GM19023 (cell line): ENCODE measurements at regions not wholly inside any gene's neighbourhood (a gene's known extent, or its start where the extent isn't known, plus 50 kb on each side); places are given as distances from the start of the nearest gene placed in this dataset.

Experiments
- ATAC-seq: cut with Tn5 transposase; IDR thresholded peaks from one replicate; pipeline ENCODE4 v1.9.1; 2021; ENCODE audit warnings: mild to moderate bottlenecking, moderate library complexity; ENCODE audit not compliant: unreplicated experiment

DNA sequence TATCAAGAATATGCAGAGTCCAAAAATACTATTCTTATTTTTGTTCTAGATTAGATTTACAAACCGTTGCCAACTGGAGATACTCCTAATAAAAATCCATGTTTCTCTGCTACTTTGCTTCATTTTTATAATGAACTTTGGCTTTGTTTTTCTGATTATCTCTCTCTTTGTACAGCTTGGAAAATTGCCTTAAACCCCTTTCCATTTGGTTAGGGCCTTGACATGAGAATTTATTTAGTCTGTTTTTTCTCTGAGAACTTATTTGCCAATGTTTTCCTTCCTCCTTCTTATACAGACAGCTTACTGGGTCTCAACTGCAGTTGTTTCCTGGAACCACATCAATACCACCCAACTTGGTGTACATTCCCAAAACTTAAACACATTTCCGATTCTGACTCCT is 555.4 kb downstream of the SLITRK6 start:
- ATAC-seq: no peak

DNA sequence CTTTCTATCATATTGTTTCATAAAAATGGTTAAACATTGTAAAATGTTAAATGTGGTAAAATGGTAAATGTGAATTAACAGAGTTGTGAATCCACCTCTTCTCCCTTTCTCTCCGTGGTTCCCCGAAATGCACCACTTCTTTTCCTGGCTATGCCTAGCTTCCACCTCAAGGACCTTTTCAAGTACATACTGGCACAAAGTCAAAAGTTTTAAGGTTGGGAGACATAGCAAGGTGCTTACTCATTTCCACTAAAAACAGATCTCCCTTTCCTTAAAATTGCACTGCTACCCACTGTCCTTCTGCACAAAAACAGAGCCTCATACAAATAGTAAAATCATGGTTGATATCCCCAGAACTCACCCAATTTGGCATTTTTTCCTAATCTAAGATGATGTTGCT is 558.2 kb downstream of the SLITRK6 start:
- ATAC-seq: no peak

DNA sequence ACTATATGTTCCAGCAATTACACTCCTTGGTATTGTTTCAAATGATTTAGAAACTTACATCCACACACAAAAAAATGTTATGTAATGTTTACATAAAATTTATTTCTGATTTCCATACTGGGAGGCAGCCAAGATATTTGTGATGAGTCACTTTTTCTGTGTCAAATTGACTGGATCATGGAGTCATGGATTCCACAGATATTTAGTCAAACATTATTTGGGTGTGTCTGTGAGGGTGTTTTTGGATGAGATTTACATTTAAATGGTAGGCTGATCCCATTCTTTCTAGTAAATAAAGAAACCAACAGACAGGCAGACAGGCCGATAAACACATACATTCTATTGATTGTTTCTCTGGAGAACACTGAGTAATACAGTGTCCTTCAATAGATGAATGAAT is 562.8 kb downstream of the SLITRK6 start:
- ATAC-seq: no peak

DNA sequence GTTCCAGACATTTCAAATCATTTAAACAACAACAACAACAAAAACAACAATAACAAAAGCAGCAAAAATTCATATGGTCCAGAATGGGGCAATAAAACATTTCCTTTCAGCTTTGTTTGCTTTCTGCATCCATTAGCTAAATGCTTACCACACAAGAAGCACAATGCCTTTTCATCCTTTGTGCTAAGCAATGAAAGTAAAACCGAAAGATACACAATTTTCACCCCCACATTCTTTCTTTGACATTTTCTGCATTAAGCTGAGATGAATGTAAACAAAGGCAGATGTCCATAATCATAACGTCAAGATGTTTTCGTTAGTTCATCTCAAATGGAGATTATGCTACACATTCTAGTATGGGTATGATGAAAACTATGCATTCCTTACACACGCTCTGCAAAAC is 568.5 kb downstream of the SLITRK6 start:
- no peak for ATAC-seq

DNA sequence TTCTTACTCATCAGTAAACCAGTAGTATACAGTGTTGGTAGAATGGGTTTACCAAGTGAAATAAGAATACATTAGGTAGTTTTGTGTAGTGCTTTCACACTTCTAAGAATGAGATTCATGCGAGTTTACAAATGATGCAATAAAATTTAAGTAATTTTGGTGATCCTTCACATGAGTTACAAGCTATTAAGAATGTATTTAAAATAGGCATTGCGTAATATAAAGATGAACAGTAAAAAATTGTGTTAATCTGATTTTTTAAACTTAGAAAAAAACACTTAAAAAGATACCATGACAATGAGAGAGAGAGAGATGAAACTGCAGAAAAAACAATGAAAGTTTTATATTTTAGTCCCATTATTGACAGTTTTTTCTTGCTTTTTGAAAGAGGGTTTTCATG is 570.5 kb downstream of the SLITRK6 start:
- no peak for ATAC-seq

DNA sequence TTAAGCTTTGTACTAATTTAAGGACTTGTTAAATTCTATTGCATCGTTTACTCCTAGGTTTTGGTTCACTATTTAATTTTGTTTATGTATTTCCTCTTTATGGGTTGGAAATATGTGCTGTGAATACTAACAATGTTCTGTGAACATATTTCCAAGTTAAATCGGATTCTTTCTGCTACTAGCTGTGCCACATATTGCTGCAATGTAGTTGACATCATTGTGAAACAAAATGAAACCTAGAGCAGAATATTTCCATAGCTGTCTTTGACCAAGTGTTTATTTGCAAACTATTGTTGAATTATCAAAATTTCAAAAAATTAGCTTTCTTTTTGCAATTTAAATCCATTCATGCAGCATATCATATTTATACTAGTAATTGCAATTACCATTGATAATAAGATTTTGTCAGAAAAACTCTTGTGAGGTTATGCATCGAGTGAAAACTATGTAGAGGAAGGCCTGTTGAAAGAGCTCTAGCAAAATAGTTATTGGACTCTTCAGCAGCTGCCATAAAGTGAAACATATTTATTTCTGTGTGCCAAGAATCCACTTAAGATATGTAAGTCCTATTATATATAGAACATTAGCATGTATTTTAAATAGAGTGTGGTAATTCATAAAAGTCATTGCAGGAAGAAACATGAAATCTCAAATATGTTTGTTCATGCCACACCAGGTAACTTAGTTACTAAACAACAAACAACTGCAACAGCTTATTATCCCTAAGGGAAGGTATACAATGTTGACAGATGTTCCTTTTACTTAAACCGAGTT is 575.1 kb downstream of the SLITRK6 start:
- ATAC-seq: no peak

DNA sequence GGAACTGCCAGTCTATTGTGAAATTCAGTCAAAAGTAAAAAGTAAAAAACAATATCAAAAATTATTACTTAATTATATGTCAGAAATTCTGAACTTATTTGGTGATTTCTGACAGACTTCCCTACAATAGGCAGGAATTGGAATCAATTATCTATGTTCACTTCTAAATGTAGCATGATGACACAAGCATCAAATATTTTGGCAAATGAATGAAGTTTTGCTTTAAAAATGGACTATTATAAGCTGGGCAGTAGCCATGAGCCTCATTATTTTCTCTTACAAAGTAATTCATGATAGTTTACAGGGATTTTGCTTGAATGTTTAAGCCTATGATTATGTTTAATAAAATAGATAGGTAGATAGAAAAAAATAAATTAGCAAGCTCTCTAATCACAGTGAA is 582.6 kb downstream of the SLITRK6 start:
- no peak for ATAC-seq

DNA sequence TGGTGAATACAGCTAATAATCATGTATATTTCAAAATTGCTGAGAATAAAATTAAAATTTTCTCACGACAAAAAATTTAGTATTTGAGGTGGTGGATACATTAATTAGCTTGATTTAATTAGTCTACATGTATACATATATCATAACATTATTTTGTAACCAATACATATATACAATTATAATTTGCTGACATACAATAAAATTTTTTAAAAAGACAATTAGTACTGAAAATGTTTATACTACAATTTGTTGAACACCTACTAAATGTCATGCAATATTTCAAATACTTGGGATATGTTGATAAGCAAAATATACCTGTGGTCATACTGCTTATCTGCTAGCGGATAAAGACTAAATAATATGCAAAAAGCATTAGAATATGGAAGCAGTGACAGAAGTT is 586.5 kb downstream of the SLITRK6 start:
- ATAC-seq: no peak

DNA sequence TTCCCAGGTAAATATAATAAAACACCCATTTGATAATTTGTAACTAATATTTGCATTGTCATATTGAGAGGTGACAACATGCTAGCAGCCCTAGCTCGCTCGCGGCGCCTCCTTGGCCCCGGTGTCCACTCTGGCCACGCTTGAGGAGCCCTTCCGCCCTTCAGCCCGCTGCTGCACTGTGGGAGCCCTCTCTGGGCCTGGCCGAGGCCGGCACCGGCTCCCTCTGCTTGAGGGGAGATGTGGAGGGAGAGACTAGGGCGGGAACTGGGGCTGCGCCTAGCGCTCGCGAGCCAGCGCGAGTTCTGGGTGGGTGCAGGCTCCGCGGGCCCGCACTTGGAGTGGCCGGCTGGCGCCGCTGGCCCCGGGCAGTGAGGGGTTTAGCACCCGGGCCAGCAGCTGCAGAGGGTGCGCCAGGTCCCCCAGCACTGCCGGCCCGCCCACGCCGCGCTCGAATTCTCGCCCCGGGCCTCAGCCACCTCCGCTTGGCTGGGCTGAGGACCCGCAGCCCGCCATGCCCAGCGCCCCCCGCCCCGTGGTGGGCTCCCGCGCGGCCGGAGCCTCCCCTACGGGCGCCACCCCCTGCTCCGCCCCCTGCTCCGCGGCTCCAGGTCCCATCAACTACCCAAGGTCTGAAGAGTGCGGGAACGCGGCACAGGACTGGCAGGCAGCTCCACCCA is 594.4 kb downstream of the SLITRK6 start:
- ATAC-seq: no peak

DNA sequence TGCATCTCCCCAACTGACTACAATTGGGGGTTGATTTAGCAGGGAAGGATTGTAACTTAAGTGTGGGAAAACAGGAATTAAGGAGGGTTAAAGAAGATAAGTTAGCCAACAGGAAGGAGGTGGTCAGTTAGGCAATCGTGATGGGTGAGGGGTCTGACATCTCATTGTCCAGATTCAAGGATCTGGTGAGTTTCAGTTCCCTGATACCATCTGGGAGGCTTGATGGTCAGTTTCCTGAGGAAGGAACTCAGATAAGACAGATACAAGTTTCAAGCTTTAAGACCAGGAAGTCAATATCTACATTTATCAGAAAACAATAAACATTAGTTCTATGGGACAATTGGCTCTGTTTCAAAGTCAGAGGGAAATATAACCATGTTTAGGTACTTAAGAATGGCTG is 601.8 kb downstream of the SLITRK6 start:
- no peak for ATAC-seq

DNA sequence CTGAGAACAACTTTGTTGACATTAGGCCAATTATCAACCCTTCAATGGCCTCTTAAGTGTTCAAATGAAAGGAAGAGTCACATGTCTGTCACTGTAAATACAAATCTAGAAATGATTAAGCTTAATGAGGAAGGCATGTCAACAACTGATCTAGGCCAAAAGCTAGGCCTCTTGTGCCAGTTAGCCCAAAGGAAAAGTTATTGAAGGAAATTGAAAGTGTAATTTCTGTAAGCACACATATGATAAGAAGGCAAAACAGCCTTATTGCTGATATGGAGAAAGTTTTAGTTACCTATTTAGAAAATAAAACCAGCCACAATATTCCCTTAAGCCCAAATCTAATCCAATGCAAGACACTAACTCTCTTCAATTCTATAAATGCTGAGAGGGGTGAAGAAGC is 604.7 kb downstream of the SLITRK6 start:
- ATAC-seq: no peak

DNA sequence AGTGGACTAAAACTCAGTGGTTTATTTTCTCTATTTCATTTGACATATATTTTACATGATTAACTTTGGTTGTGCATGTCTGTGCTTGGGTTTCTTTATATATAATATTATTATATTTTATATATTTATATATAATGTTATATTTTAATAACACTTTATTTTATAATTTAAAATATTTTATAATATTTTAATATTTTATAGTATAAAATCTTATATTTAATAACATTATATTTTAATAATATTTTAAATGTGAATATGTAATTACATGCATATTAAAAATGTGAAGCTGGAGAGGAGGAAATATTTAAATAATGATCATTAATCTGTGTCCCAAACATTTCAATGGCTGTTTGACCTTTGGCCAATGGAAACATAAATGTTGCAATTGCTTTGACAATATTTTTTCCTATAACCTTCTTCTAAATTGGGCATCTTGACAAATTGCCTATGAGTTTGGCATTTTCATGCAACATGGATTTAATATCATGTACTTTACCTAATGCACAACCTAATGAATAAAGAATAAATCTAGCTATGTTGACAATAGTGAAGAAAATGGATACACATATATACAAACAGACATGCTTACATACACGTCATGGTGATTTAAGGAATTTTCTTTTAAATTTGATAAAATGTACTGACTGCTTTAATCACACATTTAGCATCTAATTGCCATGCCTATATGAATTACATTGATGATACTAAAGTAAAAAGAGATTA is 607.1 kb downstream of the SLITRK6 start:
- ATAC-seq: no peak

DNA sequence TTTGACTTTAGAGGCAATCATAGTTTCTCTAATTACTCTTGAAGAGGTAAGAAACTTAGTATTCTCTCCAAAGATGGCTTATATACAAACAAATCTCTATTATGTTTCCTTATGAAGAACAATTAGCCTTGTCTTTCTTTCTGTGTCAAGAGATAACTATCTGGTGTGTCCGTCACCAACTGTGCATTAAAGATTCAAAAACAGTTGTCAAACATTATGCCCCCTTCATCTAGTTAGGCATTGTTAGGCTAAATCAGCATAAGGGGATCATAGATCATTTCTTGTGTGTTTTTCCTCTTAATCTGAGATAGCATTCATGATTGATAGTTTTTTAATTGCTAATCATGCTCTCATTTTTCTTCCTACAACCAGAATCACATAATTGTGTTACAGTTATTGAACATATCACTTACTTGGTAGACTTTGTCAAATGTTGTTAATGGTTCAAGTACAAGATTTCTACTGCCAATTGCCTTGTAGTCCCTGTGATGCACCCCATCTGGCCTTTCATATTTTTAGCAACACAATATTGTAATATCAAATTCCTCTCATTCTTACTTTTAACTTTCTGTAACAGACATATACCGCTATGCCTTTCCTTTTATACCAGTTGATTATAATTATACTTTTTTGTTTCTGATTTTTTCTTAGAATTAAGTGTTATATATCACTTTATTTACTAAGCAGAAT is 612.7 kb downstream of the SLITRK6 start:
- no peak for ATAC-seq

DNA sequence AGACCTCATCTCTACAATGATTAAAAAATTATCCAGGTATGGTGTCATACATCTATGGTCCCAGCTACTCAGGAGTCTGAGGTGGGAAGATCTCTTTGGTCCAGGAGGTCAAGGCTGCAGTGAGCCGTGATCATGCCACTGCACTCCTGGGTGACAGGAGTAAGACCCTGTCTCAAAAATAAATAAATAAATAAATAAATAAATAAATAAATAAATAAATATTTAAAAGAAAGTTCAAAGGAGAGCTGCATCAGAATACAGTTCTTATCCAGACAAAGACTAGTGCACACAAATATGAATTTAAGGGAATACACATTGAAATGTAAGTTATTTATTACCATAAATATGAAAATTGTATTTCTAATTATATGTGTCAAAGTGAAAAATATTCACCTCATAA is 624.9 kb downstream of the SLITRK6 start:
- no peak for ATAC-seq

DNA sequence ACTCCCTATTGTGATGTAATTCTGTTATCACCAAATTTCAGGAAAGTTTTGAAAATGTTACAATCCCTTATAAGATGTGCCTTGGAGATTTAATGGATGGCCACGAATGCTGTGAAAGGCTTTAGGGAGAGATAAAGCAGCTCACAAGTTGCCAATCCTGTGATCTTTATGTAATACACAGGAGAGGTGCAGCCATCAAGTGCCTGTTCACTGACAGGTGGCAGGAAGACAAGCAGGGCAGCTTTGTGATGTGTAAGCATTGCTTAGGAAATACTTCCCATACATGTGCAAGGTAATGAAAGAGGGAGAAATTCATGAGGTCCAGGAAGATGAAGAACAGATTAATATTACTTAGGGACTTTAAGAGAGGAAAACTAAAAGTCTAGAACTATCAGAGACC is 628.8 kb downstream of the SLITRK6 start:
- ATAC-seq: no peak

DNA sequence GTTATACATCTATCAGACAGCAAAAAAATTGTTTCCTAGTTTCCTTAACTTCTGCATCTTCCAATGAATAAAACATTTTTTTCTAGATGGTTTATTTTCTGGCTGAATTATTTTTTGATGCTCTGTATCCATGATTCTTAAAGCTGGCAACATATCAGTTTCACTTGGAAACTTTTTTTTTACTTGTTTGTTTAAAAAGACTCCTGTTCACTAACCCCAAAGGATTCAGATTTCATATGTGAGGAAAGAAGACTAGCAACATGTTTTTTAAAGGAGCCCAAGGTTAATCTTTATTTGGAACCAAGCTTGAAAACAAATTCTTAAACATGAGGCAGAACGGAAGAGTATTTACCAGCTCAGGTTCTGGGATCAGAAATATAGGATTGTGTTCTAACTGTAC is 632.3 kb downstream of the SLITRK6 start:
- ATAC-seq: no peak

DNA sequence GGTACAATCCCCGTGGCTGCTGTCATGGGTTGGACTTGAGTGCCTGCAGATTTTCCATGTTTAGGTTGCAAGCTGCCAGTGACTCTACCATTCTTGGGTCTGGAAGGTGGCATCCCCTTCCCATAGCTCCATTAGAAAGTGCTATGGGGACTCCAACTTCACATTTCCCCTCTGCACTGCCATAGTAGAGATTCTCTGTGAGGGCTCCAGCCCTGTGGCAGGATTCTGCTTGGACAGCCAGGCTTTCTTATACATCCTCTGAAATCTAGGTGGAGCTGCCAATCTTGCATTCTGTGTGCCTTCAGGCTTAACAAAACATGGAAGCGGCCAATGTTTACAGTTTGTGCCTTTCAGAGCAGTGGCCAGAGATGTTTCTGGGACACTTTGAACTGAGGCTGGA is 636.2 kb downstream of the SLITRK6 start:
- no peak for ATAC-seq

DNA sequence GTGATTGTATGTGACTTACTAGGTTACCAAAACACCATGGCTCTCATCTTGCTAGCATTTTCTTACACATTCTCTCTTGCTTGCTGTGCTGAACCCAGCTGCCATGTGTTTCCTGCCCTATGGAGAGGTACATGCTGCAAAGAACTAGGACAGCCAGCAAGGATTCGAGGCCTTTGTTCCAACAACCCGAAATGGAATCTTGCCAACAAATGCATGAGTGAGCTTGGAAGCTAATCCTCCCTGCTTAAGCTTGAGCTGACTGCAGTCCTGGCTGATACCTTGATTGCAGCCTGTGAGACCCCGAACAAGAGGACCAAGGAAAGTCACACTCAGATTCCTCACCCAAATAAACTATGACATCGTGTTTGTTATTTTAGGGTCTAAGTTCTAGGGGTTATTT is 651.2 kb downstream of the SLITRK6 start:
- ATAC-seq: no peak

DNA sequence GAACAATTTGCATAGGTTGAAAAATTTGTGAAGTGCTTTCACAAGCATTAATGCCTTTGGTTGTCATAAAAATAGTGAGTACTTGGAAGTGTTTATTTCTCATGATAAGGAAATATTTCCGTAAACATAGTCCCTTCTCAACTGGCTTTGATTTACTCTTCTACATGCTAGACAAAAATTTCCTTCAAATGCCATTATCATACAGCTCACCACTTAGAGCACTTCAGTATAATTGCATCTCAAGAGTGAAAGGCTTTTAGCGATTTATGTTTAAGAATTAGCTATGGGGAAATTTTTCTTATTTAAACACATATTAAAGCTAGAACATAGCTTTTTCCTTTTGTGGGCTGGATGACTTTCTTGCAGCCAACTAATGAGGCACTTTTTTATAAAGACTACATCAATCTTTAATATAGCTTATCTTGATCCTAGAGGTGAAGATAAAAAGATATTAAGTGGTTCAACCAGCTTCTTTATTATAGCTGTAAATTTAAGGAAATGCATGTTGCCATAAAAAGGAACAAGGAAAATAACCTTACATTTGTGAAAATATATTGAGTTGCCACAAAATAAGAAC is 656.8 kb downstream of the SLITRK6 start:
- ATAC-seq: no peak

DNA sequence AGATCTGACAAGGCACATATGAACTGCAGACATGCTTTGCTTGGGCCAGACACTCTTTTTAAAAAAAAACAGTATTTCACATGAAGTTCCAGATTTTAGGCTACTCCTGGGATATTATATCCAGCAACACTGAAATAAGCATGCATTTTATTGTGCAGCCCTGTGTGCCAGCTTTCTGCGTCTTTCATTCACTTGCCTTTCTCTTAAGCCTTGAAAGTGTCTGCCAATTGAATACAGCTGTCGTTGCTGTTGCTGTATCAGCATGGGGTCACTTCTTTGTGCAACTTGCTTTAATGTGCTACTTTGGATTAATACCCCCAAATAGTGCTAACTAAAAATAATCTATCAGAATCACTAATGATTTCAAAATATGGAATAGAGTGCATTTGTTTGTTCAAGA is 657.8 kb downstream of the SLITRK6 start:
- no peak for ATAC-seq

DNA sequence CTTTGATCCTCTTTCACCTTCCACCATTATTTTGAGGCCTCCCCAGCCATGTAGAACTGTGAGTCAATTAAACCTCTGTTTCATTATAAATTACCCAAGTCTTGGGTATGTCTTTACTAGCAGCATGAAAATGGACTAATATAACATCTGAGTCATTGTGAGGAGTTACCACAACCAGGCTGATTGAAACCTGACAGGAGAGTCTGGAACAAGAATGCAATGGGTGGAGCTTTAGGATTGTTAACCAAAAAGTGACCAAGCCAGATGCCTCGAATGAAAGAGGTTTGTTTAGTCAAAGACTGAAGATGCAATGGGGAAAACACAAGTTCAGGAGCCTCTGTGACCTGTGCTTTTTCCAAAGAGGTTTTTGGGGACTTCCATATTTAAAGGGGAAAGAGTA is 659.0 kb downstream of the SLITRK6 start:
- ATAC-seq: no peak
